NB4 (cell line): ENCODE measurements at regions not wholly inside any gene's neighbourhood (a gene's known extent, or its start where the extent isn't known, plus 50 kb on each side); places are given as distances from the start of the nearest gene placed in this dataset.

Source experiments
- CTCF ChIP-seq: IDR thresholded peaks from one replicate; pipeline ENCODE4 v1.5.1; 2012; ENCODE audit warnings: low read depth, low read length
- MAX ChIP-seq: IDR thresholded peaks from 2 replicates; pipeline ENCODE4 v1.6.1; 2011; ENCODE audit warnings: low read depth, low read length
- POLR2A ChIP-seq: IDR thresholded peaks from 2 replicates; pipeline ENCODE4 v1.6.1; 2011; ENCODE audit warnings: mild to moderate bottlenecking; ENCODE audit not compliant: insufficient read length; ENCODE audit errors: extremely low read depth

GRCh38 chr1:166013232-166013631 is 153.6 kb downstream of the FAM78B start:
- TF ChIP-seq POLR2A (no peak), CTCF (no peak), MAX (no peak)
